BLaER1 treated with 17β-estradiol and CSF1 and Interleukin-3, amounts not matched to agents 10 nM and 100 nM (cell line): ENCODE measurements at regions not wholly inside any gene's neighbourhood (a gene's known extent, or its start where the extent isn't known, plus 50 kb on each side); places are given as distances from the start of the nearest gene placed in this dataset.

ENCODE experiments used
- H3K27ac ChIP-seq, 11 experiments: shearing (Covaris generic); formaldehyde crosslinking; 2 replicates each; pipeline ENCODE4 v1.8.1; 2022
- H3K27me3 ChIP-seq, 11 experiments: shearing (Covaris generic); formaldehyde crosslinking; 2 replicates each; pipeline ENCODE4 v1.8.1; 2022
- H3K36me3 ChIP-seq, 11 experiments: shearing (Covaris generic); formaldehyde crosslinking; 2 replicates each; pipeline ENCODE4 v1.8.1; 2022
- H3K4me1 ChIP-seq, 10 experiments: shearing (Covaris generic); formaldehyde crosslinking; 2 replicates each; pipeline ENCODE4 v1.8.1; 2022
- H3K4me2 ChIP-seq, 11 experiments: shearing (Covaris generic); formaldehyde crosslinking; 2 replicates each; pipeline ENCODE4 v1.8.1; 2022
- H3K4me3 ChIP-seq, 10 experiments: shearing (Covaris generic); formaldehyde crosslinking; 2 replicates each; pipeline ENCODE4 v1.8.1; 2022
- H3K9ac ChIP-seq, 11 experiments: shearing (Covaris generic); formaldehyde crosslinking; 2 replicates each; pipeline ENCODE4 v1.8.1; 2022
- H3K9me3 ChIP-seq, 11 experiments: shearing (Covaris generic); formaldehyde crosslinking; replicated peaks in 1 of 11; 2 replicates each; pipeline ENCODE4 v1.8.1; 2022
- H4K20me1 ChIP-seq, 11 experiments: shearing (Covaris generic); formaldehyde crosslinking; 2 replicates each; pipeline ENCODE4 v1.8.1; 2022
- Cebpa-rat ChIP-seq, 11 experiments: shearing (Covaris generic); IDR thresholded peaks; 2 replicates each; pipeline ENCODE4 v1.8.1; 2022

DNA sequence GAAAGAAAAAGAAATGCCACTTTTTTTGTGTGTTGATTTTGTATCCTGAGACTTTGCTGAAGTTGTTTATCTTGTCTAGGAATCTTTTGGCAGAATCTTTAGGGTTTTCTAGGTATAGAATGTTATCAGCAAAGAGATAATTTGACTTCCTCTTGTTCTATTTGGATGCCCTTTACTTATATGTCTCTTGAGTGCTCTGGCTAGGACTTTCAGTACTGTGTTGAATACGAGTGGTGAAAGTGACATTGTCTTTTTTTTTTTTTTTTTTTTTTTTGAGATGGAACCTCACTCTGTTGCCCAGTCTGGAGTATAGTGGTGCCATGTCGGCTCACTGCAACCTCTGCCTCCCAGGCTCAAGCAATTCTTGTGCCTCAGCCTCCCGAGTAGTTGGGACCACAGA lies 64.7 kb upstream of the NPHP3 start:
- H3K27me3 ChIP-seq = no peaks in the 10 kb centered on the region
- peaks cover 0 to 15% (median 2%) of the 10 kb centered on the region in 10 experiments; a peak in 9 of 20 replicates for H3K4me1 ChIP-seq
- no peak for TF ChIP-seq Cebpa-rat (IDR thresholded peaks at IDR 0.05)
- H3K36me3 ChIP-seq = no peaks in the 10 kb centered on the region
- H3K9me3 ChIP-seq = no peaks in the 10 kb centered on the region
- no peaks in the 10 kb centered on the region for H4K20me1 ChIP-seq
- no peak overlapping the region for H3K9ac ChIP-seq
- H3K27ac ChIP-seq = no peak overlapping the region
- no peak overlapping the region for H3K4me2 ChIP-seq
- no peak overlapping the region for H3K4me3 ChIP-seq

DNA sequence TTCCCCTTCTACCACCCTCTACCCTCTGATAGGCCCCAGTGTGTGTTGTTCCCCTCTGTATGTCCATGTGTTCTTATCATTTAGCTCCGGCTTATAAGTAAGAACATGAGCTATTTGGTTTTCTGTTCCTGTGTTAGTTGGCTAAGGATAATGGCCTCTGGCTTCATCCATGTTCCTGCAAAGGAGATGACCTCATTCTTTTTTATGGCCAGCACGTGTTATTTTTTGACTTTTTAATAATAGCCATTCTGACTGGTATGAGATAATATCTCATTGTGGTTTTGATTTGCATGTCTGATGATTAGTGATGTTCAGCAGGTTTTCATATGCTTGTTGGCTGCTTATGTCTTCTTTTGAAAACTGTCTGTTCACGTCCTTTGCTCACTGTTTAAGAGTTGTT lies 63.1 kb upstream of the NPHP3 start:
- Histone ChIP-seq H4K20me1 (no peaks in the 10 kb centered on the region), H3K27me3 (no peaks in the 10 kb centered on the region), H3K4me3 (no peak overlapping the region), H3K9me3 (no peaks in the 10 kb centered on the region), H3K36me3 (no peaks in the 10 kb centered on the region), H3K9ac (no peak overlapping the region), H3K27ac (no peak overlapping the region), H3K4me1 (peaks cover 0 to 15% (median 2%) of the 10 kb centered on the region in 10 experiments; a peak in 9 of 20 replicates), H3K4me2 (peak overlapping the region in 4 of 11 experiments; percentile 29 to 68 (median 53); a peak in 7 of 22 replicates)
- TF ChIP-seq Cebpa-rat (IDR thresholded peaks at IDR 0.05) = no peak

DNA sequence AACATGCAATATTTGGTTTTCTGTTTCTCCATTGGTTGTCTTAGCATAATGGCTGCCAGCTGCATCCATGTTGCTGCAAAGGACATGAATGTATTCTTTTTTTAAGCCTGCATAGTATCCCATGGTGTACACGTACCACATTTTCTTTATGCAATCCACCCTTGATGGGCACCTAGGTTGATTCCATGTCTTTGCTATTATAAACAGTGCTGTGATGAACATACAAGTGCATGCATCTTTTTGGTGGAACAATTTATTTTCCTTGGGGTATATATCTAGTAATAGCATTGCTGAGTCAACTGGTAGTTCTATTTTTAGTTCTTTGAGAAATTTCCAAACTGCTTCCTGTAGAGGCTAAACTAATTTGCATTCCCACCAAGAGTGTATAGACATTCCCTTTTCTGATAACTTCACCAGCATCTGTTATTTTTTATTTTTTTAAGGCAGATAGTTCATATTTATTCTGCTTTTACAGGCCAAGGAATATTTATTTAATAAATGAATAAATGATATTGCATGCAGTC lies 62.4 kb upstream of the NPHP3 start:
- TF ChIP-seq Cebpa-rat (IDR thresholded peaks at IDR 0.05) = no peak

DNA sequence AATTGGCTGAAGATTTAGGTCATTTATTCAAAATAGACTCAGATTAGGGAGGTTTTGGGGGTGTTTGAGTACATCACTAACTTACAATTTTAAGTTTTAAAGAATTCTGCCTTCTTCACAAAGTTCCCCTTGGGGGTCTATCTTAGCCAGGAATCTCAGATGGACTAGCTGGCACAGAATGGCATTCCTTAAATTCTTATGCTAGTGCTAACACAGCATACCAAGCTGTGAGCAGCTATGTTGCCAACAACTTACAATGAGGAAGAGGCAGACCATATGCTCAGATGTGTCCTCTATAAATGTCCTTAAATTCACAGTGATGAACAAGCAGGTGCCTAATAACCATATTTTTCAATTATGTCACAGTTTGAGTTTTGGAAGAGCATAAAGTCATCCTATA lies 60.9 kb upstream of the NPHP3 start:
- no peak overlapping the region for H3K27ac ChIP-seq
- no peak overlapping the region for H3K4me3 ChIP-seq
- no peaks in the 10 kb centered on the region for H4K20me1 ChIP-seq
- no peak overlapping the region for H3K9ac ChIP-seq
- H3K4me2 ChIP-seq = no peak overlapping the region
- H3K9me3 ChIP-seq = no peaks in the 10 kb centered on the region
- H3K27me3 ChIP-seq = no peaks in the 10 kb centered on the region
- no peak for TF ChIP-seq Cebpa-rat (IDR thresholded peaks at IDR 0.05)
- H3K36me3 ChIP-seq = no peaks in the 10 kb centered on the region
- H3K4me1 ChIP-seq = peaks cover 0 to 15% (median 2%) of the 10 kb centered on the region in 10 experiments; a peak in 9 of 20 replicates

More for the DNA sequence above, 62.4 kb upstream of the NPHP3 start:
- peaks cover 0 to 15% (median 2%) of the 10 kb centered on the region in 10 experiments; a peak in 9 of 20 replicates for H3K4me1 ChIP-seq
- H3K9ac ChIP-seq = no peak overlapping the region
- H3K27me3 ChIP-seq = no peaks in the 10 kb centered on the region
- H3K9me3 ChIP-seq = no peaks in the 10 kb centered on the region
- no peak overlapping the region for H3K27ac ChIP-seq
- H3K4me3 ChIP-seq = no peak overlapping the region
- peak overlapping the region in 6 of 11 experiments; percentile 5 to 68 (median 48); a peak in 10 of 22 replicates for H3K4me2 ChIP-seq
- H3K36me3 ChIP-seq = no peaks in the 10 kb centered on the region
- H4K20me1 ChIP-seq = no peaks in the 10 kb centered on the region

DNA sequence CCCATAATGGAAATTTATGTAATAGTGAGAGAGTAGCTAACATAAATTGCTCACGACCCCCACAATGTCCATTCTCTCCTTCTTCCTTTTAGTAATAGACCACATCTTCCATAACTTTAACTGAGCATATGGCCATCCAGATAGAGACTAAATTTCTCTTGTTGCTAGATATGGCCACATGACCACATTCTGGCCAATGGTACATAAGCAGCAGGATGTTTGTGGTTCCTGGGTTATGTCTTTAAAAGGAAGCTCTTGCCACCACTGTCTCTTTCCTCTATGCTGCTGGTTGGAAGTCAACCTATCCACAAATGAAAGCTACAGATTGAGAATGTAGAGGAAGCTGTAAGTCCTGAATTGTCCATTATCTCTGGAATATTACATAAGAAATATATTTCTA lies 59.7 kb upstream of the NPHP3 start:
- Histone ChIP-seq H3K36me3 (no peaks in the 10 kb centered on the region), H4K20me1 (no peaks in the 10 kb centered on the region), H3K4me1 (peaks cover 0 to 15% (median 2%) of the 10 kb centered on the region in 10 experiments; a peak in 9 of 20 replicates), H3K27me3 (no peaks in the 10 kb centered on the region), H3K27ac (no peak overlapping the region), H3K9ac (no peak overlapping the region), H3K9me3 (no peaks in the 10 kb centered on the region), H3K4me3 (no peak overlapping the region), H3K4me2 (no peak overlapping the region)
- no peak for TF ChIP-seq Cebpa-rat (IDR thresholded peaks at IDR 0.05)

DNA sequence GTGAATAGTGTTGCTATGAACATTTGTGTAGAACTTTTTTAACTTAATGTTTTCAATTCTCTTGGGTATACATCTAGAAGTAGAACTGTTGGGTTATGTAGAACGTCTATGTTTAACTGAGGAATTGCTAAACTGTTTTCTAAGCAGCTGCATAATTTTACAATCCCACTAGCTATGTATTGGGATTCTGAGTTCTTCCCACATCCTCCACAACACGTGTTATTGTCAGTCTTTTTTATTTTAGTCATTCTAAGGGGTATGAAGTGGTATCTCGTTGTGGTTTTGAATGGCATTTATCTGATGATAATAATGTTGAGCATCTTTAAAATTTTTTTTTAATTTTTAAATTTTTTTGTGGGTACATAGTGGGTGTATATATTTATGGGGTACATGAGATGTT lies 55.0 kb upstream of the NPHP3 start:
- no peak overlapping the region for H3K9ac ChIP-seq
- H3K4me1 ChIP-seq = no peaks in the 10 kb centered on the region
- no peak overlapping the region for H3K4me3 ChIP-seq
- no peaks in the 10 kb centered on the region for H4K20me1 ChIP-seq
- no peaks in the 10 kb centered on the region for H3K36me3 ChIP-seq
- H3K4me2 ChIP-seq = no peak overlapping the region
- no peaks in the 10 kb centered on the region for H3K9me3 ChIP-seq
- TF ChIP-seq Cebpa-rat (IDR thresholded peaks at IDR 0.05) = no peak
- H3K27ac ChIP-seq = no peak overlapping the region
- H3K27me3 ChIP-seq = no peaks in the 10 kb centered on the region

DNA sequence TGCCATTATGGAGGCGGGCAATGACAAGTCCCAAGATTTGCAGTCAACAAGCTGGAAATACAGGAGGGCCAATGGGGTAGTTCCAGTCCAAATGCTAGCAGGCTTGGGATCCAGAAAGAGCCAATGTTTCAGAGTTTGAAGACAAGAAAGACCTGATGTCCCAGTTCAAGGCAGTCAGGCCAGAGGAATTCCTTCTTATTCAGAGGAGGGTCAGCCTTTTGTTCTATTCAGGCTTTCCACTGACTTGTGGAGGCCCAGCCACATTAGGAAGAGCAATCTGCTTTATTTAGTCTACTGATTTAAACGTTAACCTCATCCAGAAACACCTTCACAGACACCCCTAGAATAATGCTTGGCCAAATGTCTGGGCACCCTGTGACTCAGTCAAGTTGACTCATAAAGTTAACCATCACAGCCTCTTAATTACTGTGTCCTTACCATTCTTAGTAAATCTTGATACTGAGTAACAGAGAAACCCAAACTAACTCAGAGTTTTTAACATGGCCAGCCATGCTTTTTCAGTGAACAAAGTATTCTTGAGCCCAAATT lies 50.9 kb upstream of the NPHP3 start:
- H3K4me2 ChIP-seq = no peak overlapping the region
- no peaks in the 10 kb centered on the region for H4K20me1 ChIP-seq
- no peak overlapping the region for H3K9ac ChIP-seq
- H3K27me3 ChIP-seq = no peaks in the 10 kb centered on the region
- no peaks in the 10 kb centered on the region for H3K36me3 ChIP-seq
- no peak overlapping the region for H3K27ac ChIP-seq
- H3K4me1 ChIP-seq = no peaks in the 10 kb centered on the region
- TF ChIP-seq Cebpa-rat (IDR thresholded peaks at IDR 0.05) = no peak
- peaks cover 0 to 3% (median 0%) of the 10 kb centered on the region in 11 experiments; a peak in 1 of 22 replicates for H3K9me3 ChIP-seq
- no peak overlapping the region for H3K4me3 ChIP-seq

DNA sequence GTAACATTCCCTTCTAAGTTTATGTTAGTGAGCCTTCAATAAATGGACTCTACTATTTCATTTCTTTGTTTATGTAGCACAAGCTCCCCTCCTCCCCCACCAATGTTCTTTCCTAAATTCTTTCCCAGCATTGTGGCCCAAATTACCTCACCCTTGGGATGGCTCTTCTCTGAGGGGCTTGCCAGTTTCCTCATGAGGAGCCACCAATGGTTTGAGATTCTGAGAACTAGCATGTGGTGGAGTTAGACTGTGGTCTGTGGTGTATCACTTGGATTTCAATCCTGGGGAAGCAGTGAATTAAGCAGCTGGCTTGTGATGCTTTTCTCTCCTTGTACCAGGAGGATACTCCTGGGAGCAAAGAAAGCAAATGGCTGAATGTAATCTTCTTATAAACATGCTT lies 50.0 kb upstream of the NPHP3 start:
- H3K4me1 ChIP-seq = no peaks in the 10 kb centered on the region

More for the DNA sequence above, 50.0 kb upstream of the NPHP3 start:
- no peaks in the 10 kb centered on the region for H3K27me3 ChIP-seq
- TF ChIP-seq Cebpa-rat (IDR thresholded peaks at IDR 0.05) = no peak
- H4K20me1 ChIP-seq = no peaks in the 10 kb centered on the region
- H3K4me2 ChIP-seq = no peak overlapping the region
- H3K36me3 ChIP-seq = no peaks in the 10 kb centered on the region
- H3K27ac ChIP-seq = no peak overlapping the region
- peaks cover 0 to 4% (median 0%) of the 10 kb centered on the region in 11 experiments; a peak in 2 of 22 replicates for H3K9me3 ChIP-seq
- no peak overlapping the region for H3K9ac ChIP-seq
- H3K4me3 ChIP-seq = no peak overlapping the region
